CD14-positive monocyte (primary cell): ENCODE measurements at regions not wholly inside any gene's neighbourhood (a gene's known extent, or its start where the extent isn't known, plus 50 kb on each side); places are given as distances from the start of the nearest gene placed in this dataset.

Source experiments
- DNase-seq, 3 donors: peaks; one replicate each; pipeline ENCODE4 v3.0.0-alpha.2; 2011 to 2022
- H2AFZ ChIP-seq: 2 replicates; pipeline ENCODE4 v1.6.0; 2012; ENCODE audit warnings: mild to moderate bottlenecking, low read depth, low read length, inconsistent platforms; ENCODE audit not compliant: insufficient read depth, poor library complexity, severe bottlenecking
- H3K27ac ChIP-seq, 2 donors: 1 replicate in 1 of 2; 2 replicates in 1 of 2; pipeline ENCODE4 v1.5.1; 2012 to 2013; ENCODE audit warnings: low read length in 2 of 2, control low read depth in 1 of 2, inconsistent platforms in 1 of 2, low read depth in 1 of 2, mild to moderate bottlenecking in 1 of 2
- H3K27me3 ChIP-seq, 2 donors: one replicate each; pipeline versions ENCODE4 v1.6.0 to v1.6.1; 2011 to 2013; ENCODE audit warnings: low read length in 2 of 2; ENCODE audit not compliant: control insufficient read depth in 2 of 2, insufficient read depth in 2 of 2
- H3K36me3 ChIP-seq, 2 donors: replicated peaks in 1 of 2; 1 replicate in 1 of 2; 2 replicates in 1 of 2; pipeline versions ENCODE4 v1.5.1 to v1.6.1; 2012 to 2013; ENCODE audit warnings: low read length in 2 of 2, control low read depth in 1 of 2, inconsistent platforms in 1 of 2, mild to moderate bottlenecking in 1 of 2; ENCODE audit not compliant: insufficient read depth in 2 of 2, control insufficient read depth in 1 of 2
- H3K4me1 ChIP-seq, 2 donors: 1 replicate in 1 of 2; 2 replicates in 1 of 2; pipeline versions ENCODE4 v1.5.1 to v1.6.1; 2012 to 2013; ENCODE audit warnings: low read length in 2 of 2, control low read depth in 1 of 2, inconsistent platforms in 1 of 2, mild to moderate bottlenecking in 1 of 2, moderate library complexity in 1 of 2; ENCODE audit not compliant: insufficient read depth in 2 of 2, control insufficient read depth in 1 of 2
- H3K4me2 ChIP-seq: replicated peaks from 2 replicates; pipeline ENCODE3; 2012; ENCODE audit warnings: low read length, moderate library complexity, mild to moderate bottlenecking; ENCODE audit not compliant: poor library complexity, severe bottlenecking; ENCODE audit errors: extremely low read depth
- H3K4me3 ChIP-seq, 3 experiments: fragments of 200-600 bp in 1 of 3; sonication (generic) in 1 of 3; replicated peaks in 1 of 3; 1 replicate in 2 of 3; 2 replicates in 1 of 3; pipeline ENCODE4 v1.5.1; 2011 to 2013; ENCODE audit warnings: low read length in 3 of 3, mild to moderate bottlenecking in 3 of 3, control low read depth in 2 of 3, low read depth in 2 of 3, inconsistent platforms in 1 of 3, moderate library complexity in 1 of 3
- H3K79me2 ChIP-seq: 2 replicates; pipeline ENCODE4 v1.6.0; 2012; ENCODE audit warnings: mild to moderate bottlenecking, control low read depth, inconsistent platforms, low read length, moderate library complexity; ENCODE audit not compliant: insufficient read depth
- H3K9ac ChIP-seq: 2 replicates; pipeline ENCODE4 v1.6.0; 2017; ENCODE audit warnings: low read length, mild to moderate bottlenecking; ENCODE audit not compliant: insufficient read depth, poor library complexity, severe bottlenecking
- H3K9me3 ChIP-seq, 2 donors: replicated peaks in 1 of 2; 1 replicate in 1 of 2; 2 replicates in 1 of 2; pipeline versions ENCODE4 v1.5.1 to v1.6.1; 2012 to 2013; ENCODE audit warnings: low read length in 2 of 2, control low read depth in 1 of 2; ENCODE audit not compliant: control insufficient read depth in 1 of 2, insufficient read depth in 1 of 2
- H4K20me1 ChIP-seq: 2 replicates; pipeline ENCODE4 v1.6.0; 2012; ENCODE audit warnings: mild to moderate bottlenecking, low read length, control low read depth, moderate library complexity; ENCODE audit not compliant: insufficient read depth
- H3K27ac Mint-ChIP-seq, 7 donors: one replicate each; pipeline ENCODE4 v1.8.0; 2020; ENCODE audit warnings: mild to moderate bottlenecking in 7 of 7, mixed read lengths in 7 of 7, moderate library complexity in 6 of 7, inconsistent platforms in 2 of 7
- H3K27me3 Mint-ChIP-seq, 3 donors: one replicate each; pipeline ENCODE4 v1.8.0; 2021 to 2022; ENCODE audit warnings: low read depth in 3 of 3, mild to moderate bottlenecking in 3 of 3, mixed read lengths in 3 of 3, moderate library complexity in 3 of 3, inconsistent platforms in 1 of 3
- H3K36me3 Mint-ChIP-seq, 2 donors: one replicate each; pipeline ENCODE4 v1.8.0; 2020; ENCODE audit warnings: mixed read lengths in 2 of 2, inconsistent platforms in 1 of 2, mild to moderate bottlenecking in 1 of 2
- H3K4me1 Mint-ChIP-seq: one replicate; pipeline ENCODE4 v1.8.0; 2020; ENCODE audit warnings: mild to moderate bottlenecking, mixed read lengths
- H3K4me3 Mint-ChIP-seq, 2 donors: one replicate each; pipeline ENCODE4 v1.8.0; 2020; ENCODE audit warnings: mild to moderate bottlenecking in 2 of 2, mixed read lengths in 2 of 2, moderate library complexity in 1 of 2
- H3K9me3 Mint-ChIP-seq, 7 donors: one replicate each; pipeline ENCODE4 v1.8.0; 2020 to 2022; ENCODE audit warnings: mixed read lengths in 7 of 7, mild to moderate bottlenecking in 6 of 7, moderate library complexity in 6 of 7, inconsistent platforms in 2 of 7
- WGBS: methylation state at CpG from one replicate; pipeline ENCODE4 v1.1.5; 2013; ENCODE audit warnings: missing lambda C conversion rate; ENCODE audit not compliant: insufficient coverage; 5-methylcytosine and 5-hydroxymethylcytosine counted together
- intact Hi-C, 2 donors: fragments of 100-400 bp; cut with micrococcal nuclease; formaldehyde crosslinking; loops; one replicate each; pipeline versions ENCODE4 v1.15.0 to v1.15.1; 2023
- TF ChIP-seq, protein P1 (sequence below): fragments of 200-600 bp; IDR thresholded peaks from one replicate; pipeline ENCODE4 v1.8.0; 2022; ENCODE audit warnings: antibody characterized with exemption, mild to moderate bottlenecking

DNA sequence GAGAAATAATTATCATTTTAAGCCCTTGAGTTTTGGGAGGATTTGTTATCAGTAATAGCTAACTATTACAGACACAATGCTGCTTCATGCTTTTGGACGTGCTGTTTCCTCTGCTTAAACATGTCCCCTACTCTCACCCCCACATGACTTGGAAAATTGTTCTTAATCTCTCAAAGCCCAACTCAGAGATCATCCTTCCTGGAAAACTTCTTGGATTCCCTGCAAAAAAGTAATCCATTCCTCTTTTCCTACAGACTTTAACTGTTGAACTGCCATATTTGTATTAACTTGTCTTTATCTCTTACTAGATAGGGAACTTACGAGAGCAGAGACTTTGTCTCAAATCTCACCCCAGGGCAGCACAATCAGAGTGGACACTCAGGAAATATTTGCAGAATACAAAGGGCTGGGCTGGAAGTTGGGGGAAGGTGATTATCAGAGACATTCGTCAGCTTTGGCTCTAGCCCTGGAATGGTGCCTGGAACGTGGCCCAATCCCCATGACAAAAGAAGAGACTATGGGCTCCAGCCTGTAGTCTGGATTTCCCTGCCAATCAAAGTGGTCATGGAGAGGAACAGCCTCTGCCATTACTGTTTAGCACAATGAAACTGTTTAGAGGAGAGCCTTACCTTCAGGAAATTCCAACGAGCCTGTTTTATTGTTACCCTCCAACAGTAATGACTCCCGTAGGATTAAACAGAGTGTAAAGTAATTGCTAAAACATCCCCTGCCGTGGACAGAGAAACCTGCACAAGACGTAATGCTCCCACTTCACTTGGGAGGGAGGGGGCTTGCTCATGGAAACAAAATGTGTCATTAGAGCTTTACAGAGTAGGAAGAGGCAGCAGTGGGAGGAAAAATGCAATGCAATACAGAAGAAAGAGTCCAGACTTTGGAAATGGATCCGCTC lies 140.4 kb upstream of the AUTS2 start:
- no peaks in the 10 kb centered on the region for H3K79me2 ChIP-seq
- H2AFZ ChIP-seq = no peak overlapping the region
- TF ChIP-seq, protein P1, sequence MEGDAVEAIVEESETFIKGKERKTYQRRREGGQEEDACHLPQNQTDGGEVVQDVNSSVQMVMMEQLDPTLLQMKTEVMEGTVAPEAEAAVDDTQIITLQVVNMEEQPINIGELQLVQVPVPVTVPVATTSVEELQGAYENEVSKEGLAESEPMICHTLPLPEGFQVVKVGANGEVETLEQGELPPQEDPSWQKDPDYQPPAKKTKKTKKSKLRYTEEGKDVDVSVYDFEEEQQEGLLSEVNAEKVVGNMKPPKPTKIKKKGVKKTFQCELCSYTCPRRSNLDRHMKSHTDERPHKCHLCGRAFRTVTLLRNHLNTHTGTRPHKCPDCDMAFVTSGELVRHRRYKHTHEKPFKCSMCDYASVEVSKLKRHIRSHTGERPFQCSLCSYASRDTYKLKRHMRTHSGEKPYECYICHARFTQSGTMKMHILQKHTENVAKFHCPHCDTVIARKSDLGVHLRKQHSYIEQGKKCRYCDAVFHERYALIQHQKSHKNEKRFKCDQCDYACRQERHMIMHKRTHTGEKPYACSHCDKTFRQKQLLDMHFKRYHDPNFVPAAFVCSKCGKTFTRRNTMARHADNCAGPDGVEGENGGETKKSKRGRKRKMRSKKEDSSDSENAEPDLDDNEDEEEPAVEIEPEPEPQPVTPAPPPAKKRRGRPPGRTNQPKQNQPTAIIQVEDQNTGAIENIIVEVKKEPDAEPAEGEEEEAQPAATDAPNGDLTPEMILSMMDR = no peak
- no peak for DNase-seq
- no peaks in the 10 kb centered on the region for H3K36me3 ChIP-seq
- Mint-ChIP-seq H3K4me1 (no peaks in the 10 kb centered on the region), H3K9me3 (peaks cover 0 to 3% (median 0%) of the 10 kb centered on the region in 7 donors), H3K36me3 (no peaks in the 10 kb centered on the region), H3K27ac (no peak overlapping the region), H3K4me3 (no peak overlapping the region), H3K27me3 (no peaks in the 10 kb centered on the region)
- H3K9ac ChIP-seq = no peak overlapping the region
- no peak overlapping the region for H3K4me3 ChIP-seq
- H3K4me2 ChIP-seq = no peak overlapping the region
- no peaks in the 10 kb centered on the region for H3K9me3 ChIP-seq
- intact Hi-C loops = no loop called here
- H3K27ac ChIP-seq = no peak overlapping the region
- H3K4me1 ChIP-seq = no peaks in the 10 kb centered on the region
- H4K20me1 ChIP-seq = no peaks in the 10 kb centered on the region
- 90% methylated on average over 2 of the region's 9 CpGs for WGBS
- H3K27me3 ChIP-seq = no peaks in the 10 kb centered on the region

DNA sequence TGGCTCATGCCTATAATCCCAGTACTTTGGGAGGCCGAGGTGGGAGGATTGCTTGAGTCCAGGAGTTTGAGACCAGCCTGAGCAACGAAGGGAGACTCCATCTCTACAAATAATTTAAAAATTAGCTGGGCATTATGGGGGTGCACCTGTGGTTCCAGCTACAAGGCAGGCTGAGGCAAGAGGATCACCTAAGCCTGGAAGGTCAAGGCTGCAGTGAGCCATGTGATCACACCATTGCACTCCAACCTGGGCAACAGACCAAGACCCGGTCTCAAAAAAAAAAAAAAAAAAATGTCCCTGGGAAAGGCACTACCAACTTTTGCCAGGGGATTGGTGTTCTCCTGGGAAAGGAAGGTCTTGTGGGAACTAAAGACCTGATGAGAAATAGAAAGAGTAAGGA lies 134.2 kb upstream of the AUTS2 start:
- no peaks in the 10 kb centered on the region for H4K20me1 ChIP-seq
- TF ChIP-seq, protein P1 = no peak
- no peak overlapping the region for H3K27ac ChIP-seq
- H3K9me3 Mint-ChIP-seq = peaks cover 2 to 26% (median 18%) of the 10 kb centered on the region in 7 donors
- no peaks in the 10 kb centered on the region for H3K36me3 Mint-ChIP-seq
- H3K36me3 ChIP-seq = no peaks in the 10 kb centered on the region
- intact Hi-C loops = no loop called here
- WGBS = no CpG with 5 or more reads among the region's 3 CpGs
- H3K9ac ChIP-seq = no peak overlapping the region
- no peaks in the 10 kb centered on the region for H3K4me1 Mint-ChIP-seq
- peaks cover 9 to 17% of the 10 kb centered on the region in 2 donors for H3K9me3 ChIP-seq
- no peak overlapping the region for H3K4me3 Mint-ChIP-seq
- H2AFZ ChIP-seq = no peak overlapping the region
- no peak overlapping the region for H3K4me3 ChIP-seq
- no peak overlapping the region for H3K27ac Mint-ChIP-seq
- no peak overlapping the region for H3K4me2 ChIP-seq
- no peaks in the 10 kb centered on the region for H3K27me3 ChIP-seq
- no peak for DNase-seq
- no peaks in the 10 kb centered on the region for H3K4me1 ChIP-seq
- H3K27me3 Mint-ChIP-seq = peaks cover 0 to 3% (median 1%) of the 10 kb centered on the region in 3 donors
- H3K79me2 ChIP-seq = no peaks in the 10 kb centered on the region
